ENCODE measurements at regions not wholly inside any gene's neighbourhood (a gene's known extent, or its start where the extent isn't known, plus 50 kb on each side); places are given as distances from the start of the nearest gene placed in this dataset.

DNA sequence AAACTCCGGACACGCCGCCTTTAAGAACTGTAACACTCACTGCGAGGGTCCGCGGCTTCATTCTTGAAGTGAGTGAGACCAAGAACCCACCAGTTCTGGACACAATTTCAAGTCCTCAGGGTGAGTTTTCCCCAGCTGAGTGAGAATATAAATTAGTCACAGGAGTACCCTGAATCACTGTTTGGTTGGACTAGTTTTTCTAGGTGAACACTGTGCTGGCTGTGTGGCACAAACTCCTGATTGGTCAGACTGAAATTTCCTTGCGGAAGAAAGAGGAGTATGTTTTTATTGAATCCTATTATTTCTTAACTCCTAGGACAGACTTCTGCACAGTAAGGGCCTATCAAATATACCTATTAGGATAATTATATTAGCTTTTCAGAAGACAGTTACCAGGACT lies 288.1 kb upstream of the UBE2E3 start:
- no peak for TF ChIP-seq POLR2A (IDR thresholded peaks at IDR 0.05)
- no peak for TF ChIP-seq POLR2AphosphoS5 (IDR thresholded peaks at IDR 0.05)
